GM12892 (cell line): ENCODE measurements at regions not wholly inside any gene's neighbourhood (a gene's known extent, or its start where the extent isn't known, plus 50 kb on each side); places are given as distances from the start of the nearest gene placed in this dataset.

Experiments
- POLR2A ChIP-seq: IDR thresholded peaks from 2 replicates; pipeline ENCODE4 v1.6.1; 2011; ENCODE audit warnings: low read depth, low read length, control low read depth
- POLR2AphosphoS5 ChIP-seq: IDR thresholded peaks from 2 replicates; pipeline ENCODE4 v1.6.1; 2011; ENCODE audit warnings: low read depth, low read length, control low read depth
- TAF1 ChIP-seq: IDR thresholded peaks from 2 replicates; pipeline ENCODE4 v1.6.1; 2011; ENCODE audit warnings: low read depth, mild to moderate bottlenecking, control low read depth, low read length, borderline replicate concordance

DNA sequence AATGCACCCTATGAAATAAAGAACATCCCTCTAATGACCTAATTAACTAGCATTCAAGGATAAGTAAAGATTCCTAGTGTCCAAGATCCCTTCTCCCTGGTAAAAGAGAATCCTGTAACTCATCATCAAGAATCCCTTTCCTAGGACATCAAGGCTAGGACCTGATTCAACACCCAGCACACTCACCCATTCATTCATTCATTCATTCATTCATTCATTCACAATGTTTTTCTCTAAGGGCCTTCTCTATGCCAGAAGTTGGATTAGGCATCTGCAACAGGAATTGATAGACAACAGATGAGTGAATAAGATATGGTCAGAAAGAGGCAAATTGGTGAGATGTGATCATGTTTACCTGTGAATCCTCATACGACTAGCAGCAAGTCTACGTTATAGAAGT lies 126.8 kb downstream of the OSR1 start:
- TF ChIP-seq POLR2A (no peak), TAF1 (no peak), POLR2AphosphoS5 (no peak)
